HFF-Myc (cell line): ENCODE measurements at regions not wholly inside any gene's neighbourhood (a gene's known extent, or its start where the extent isn't known, plus 50 kb on each side); places are given as distances from the start of the nearest gene placed in this dataset.
A peak's percentile ranks its signal among the peaks of the same experiment; 100 is the strongest.
"Not testable (repeated sequence)": the region's sequence is repeated elsewhere in the genome, so short reads cannot be mapped to it uniquely, and the experiment has no call there.

Experiments used
- DNase-seq: peaks from one replicate; pipeline ENCODE4 v3.0.0-alpha.2; 2011; ENCODE audit warnings: low read depth; ENCODE audit errors: extremely low read depth
- H3K4me3 ChIP-seq: replicated peaks from 2 replicates; pipeline ENCODE4 v1.5.1; 2011; ENCODE audit warnings: low read depth, mild to moderate bottlenecking, control low read depth, low read length
- CTCF ChIP-seq: IDR thresholded peaks from 2 replicates; pipeline ENCODE4 v1.5.1; 2012; ENCODE audit warnings: mild to moderate bottlenecking, low read depth, low read length, control low read depth; ENCODE audit errors: missing control alignments

GRCh38 chr12:67716817-67717216 lies 68.3 kb downstream of the DYRK2 start:
- H3K4me3 ChIP-seq: no peak overlapping the region
- DNase-seq: no peak
- TF ChIP-seq CTCF: no peak

- not testable (repeated sequence) for H3K4me3 ChIP-seq
Observed at GRCh38 chr12:67719303-67719702, 70.8 kb downstream of the DYRK2 start.

GRCh38 chr12:67720351-67720856 lies 71.9 kb downstream of the DYRK2 start:
- peak; percentile 97 for DNase-seq
- no peak for TF ChIP-seq CTCF
- no peak overlapping the region for H3K4me3 ChIP-seq

More at GRCh38 chr12:67719303-67719702, 70.8 kb downstream of the DYRK2 start:
- DNase-seq: not testable (repeated sequence)

- TF ChIP-seq CTCF: no peak
- DNase-seq: no peak
- H3K4me3 ChIP-seq: no peak overlapping the region
Observed at GRCh38 chr12:67721248-67721647, 72.7 kb downstream of the DYRK2 start.

GRCh38 chr12:67722296-67722695 lies 73.8 kb downstream of the DYRK2 start:
- no peak for DNase-seq
- H3K4me3 ChIP-seq: no peak overlapping the region
- TF ChIP-seq CTCF: no peak

GRCh38 chr12:67726868-67727267 lies 78.3 kb downstream of the DYRK2 start:
- H3K4me3 ChIP-seq: no peak overlapping the region
- no peak for TF ChIP-seq CTCF
- DNase-seq: no peak

GRCh38 chr12:67727702-67728666 lies 79.4 kb downstream of the DYRK2 start:
- TF ChIP-seq CTCF: no peak
- no peak overlapping the region for H3K4me3 ChIP-seq
- no peak for DNase-seq
